KMS-11 (cell line): ENCODE measurements at regions not wholly inside any gene's neighbourhood (a gene's known extent, or its start where the extent isn't known, plus 50 kb on each side); places are given as distances from the start of the nearest gene placed in this dataset.

ENCODE experiments used
- H2AFZ ChIP-seq: fragments of 200-600 bp; sonication (generic); 2 replicates; pipeline ENCODE4 v1.6.1; 2016; ENCODE audit warnings: antibody characterized with exemption, mixed run types, low read depth
- H3K27ac ChIP-seq: fragments of 200-600 bp; sonication (generic); 2 replicates; pipeline ENCODE4 v1.6.1; 2016; ENCODE audit warnings: mild to moderate bottlenecking, mixed run types
- H3K27me3 ChIP-seq: fragments of 200-600 bp; sonication (generic); 2 replicates; pipeline ENCODE4 v1.6.1; 2017; ENCODE audit warnings: mild to moderate bottlenecking, low read depth, mixed run types, moderate library complexity; ENCODE audit not compliant: insufficient read depth
- H3K36me3 ChIP-seq: fragments of 200-600 bp; sonication (generic); 2 replicates; pipeline ENCODE4 v1.6.1; 2017; ENCODE audit warnings: mild to moderate bottlenecking, mixed run types; ENCODE audit not compliant: insufficient read depth
- H3K4me1 ChIP-seq: fragments of 200-600 bp; sonication (generic); 2 replicates; pipeline ENCODE4 v1.6.1; 2016; ENCODE audit warnings: mild to moderate bottlenecking, low read depth, mixed run types; ENCODE audit not compliant: poor library complexity, severe bottlenecking
- H3K4me2 ChIP-seq: fragments of 200-600 bp; sonication (generic); 2 replicates; pipeline ENCODE4 v1.7.0; 2016; ENCODE audit warnings: mild to moderate bottlenecking, mixed run types
- H3K4me3 ChIP-seq: fragments of 200-600 bp; sonication (generic); IDR thresholded peaks from 2 replicates; pipeline ENCODE4 v1.6.1; 2017; ENCODE audit warnings: low read depth, low read length, mixed read lengths; ENCODE audit not compliant: insufficient read depth
- H3K79me2 ChIP-seq: fragments of 200-600 bp; sonication (generic); 2 replicates; pipeline ENCODE4 v1.6.1; 2016; ENCODE audit warnings: low read depth, mixed run types; ENCODE audit not compliant: insufficient read depth
- H3K9ac ChIP-seq: fragments of 200-600 bp; sonication (generic); 2 replicates; pipeline ENCODE4 v1.6.1; 2016; ENCODE audit warnings: mild to moderate bottlenecking, mixed run types
- H4K20me1 ChIP-seq: fragments of 200-600 bp; sonication (generic); 2 replicates; pipeline ENCODE4 v1.6.1; 2016; ENCODE audit warnings: mild to moderate bottlenecking, mixed run types; ENCODE audit not compliant: insufficient read depth
- CTCF ChIP-seq: fragments of 200-600 bp; sonication (generic); conservative IDR thresholded peaks from 2 replicates; pipeline ENCODE4 v1.6.1; 2017; ENCODE audit warnings: low read depth, mild to moderate bottlenecking, antibody characterized with exemption, low read length, moderate library complexity, mixed read lengths

GRCh38 chr1:192418552-192419285 is 101.9 kb downstream of the RGS21 start:
- Histone ChIP-seq H3K4me1 (no peaks in the 10 kb centered on the region), H3K4me2 (no peak overlapping the region), H3K27me3 (no peaks in the 10 kb centered on the region), H3K79me2 (no peaks in the 10 kb centered on the region), H3K9ac (no peak overlapping the region), H3K36me3 (no peaks in the 10 kb centered on the region), H3K4me3 (no peak overlapping the region), H4K20me1 (no peaks in the 10 kb centered on the region), H2AFZ (no peak overlapping the region), H3K27ac (no peak overlapping the region)
- TF ChIP-seq CTCF, result no peak

- H3K36me3 ChIP-seq, result no peaks in the 10 kb centered on the region
- no peak for TF ChIP-seq CTCF
- no peaks in the 10 kb centered on the region for H4K20me1 ChIP-seq
- no peak overlapping the region for H3K4me3 ChIP-seq
- H3K4me1 ChIP-seq, result no peaks in the 10 kb centered on the region
- no peaks in the 10 kb centered on the region for H3K79me2 ChIP-seq
- H3K27ac ChIP-seq, result no peak overlapping the region
- H3K9ac ChIP-seq, result no peak overlapping the region
- H2AFZ ChIP-seq, result no peak overlapping the region
- H3K4me2 ChIP-seq, result no peak overlapping the region
- no peaks in the 10 kb centered on the region for H3K27me3 ChIP-seq
These were observed 113.9 kb downstream of the RGS21 start for GRCh38 chr1:192430644-192431043.

GRCh38 chr1:192435704-192436103 is 118.9 kb downstream of the RGS21 start:
- H3K9ac ChIP-seq, result no peak overlapping the region
- H3K4me1 ChIP-seq, result no peaks in the 10 kb centered on the region
- H4K20me1 ChIP-seq, result no peaks in the 10 kb centered on the region
- H3K4me2 ChIP-seq, result no peak overlapping the region
- no peak overlapping the region for H2AFZ ChIP-seq
- no peaks in the 10 kb centered on the region for H3K79me2 ChIP-seq
- H3K36me3 ChIP-seq, result peaks cover 4% of the 10 kb centered on the region; the same call in 1 of the 2 replicates
- no peak overlapping the region for H3K27ac ChIP-seq
- H3K4me3 ChIP-seq, result no peak overlapping the region
- no peak for TF ChIP-seq CTCF
- H3K27me3 ChIP-seq, result no peaks in the 10 kb centered on the region

GRCh38 chr1:192436441-192437078 is 119.8 kb downstream of the RGS21 start:
- H3K4me1 ChIP-seq, result no peaks in the 10 kb centered on the region
- no peak overlapping the region for H3K9ac ChIP-seq
- H2AFZ ChIP-seq, result no peak overlapping the region
- H3K4me2 ChIP-seq, result no peak overlapping the region
- H3K79me2 ChIP-seq, result no peaks in the 10 kb centered on the region
- no peak overlapping the region for H3K27ac ChIP-seq
- H4K20me1 ChIP-seq, result no peaks in the 10 kb centered on the region
- H3K4me3 ChIP-seq, result no peak overlapping the region
- TF ChIP-seq CTCF, result no peak
- peaks cover 4% of the 10 kb centered on the region; the same call in 1 of the 2 replicates for H3K36me3 ChIP-seq
- no peaks in the 10 kb centered on the region for H3K27me3 ChIP-seq
